Caco-2 (cell line): ENCODE measurements at regions not wholly inside any gene's neighbourhood (a gene's known extent, or its start where the extent isn't known, plus 50 kb on each side); places are given as distances from the start of the nearest gene placed in this dataset.
"Not testable (repeated sequence)": the region's sequence is repeated elsewhere in the genome, so short reads cannot be mapped to it uniquely, and the experiment has no call there.

Source experiments
- BruUV-seq: library from RNA; stranded (reverse); fragments of 400-500 nt; replicated peaks from 2 replicates; lab custom pipeline; 2021; lab: Mats Ljungman, UMichigan
- CTCF ChIA-PET: fragments of 300-600 bp; sonication (Branson Sonifier 250); formaldehyde crosslinking; loops from one replicate; lab custom pipeline; 2022; ENCODE audit warnings: antibody characterized with exemption; lab: Charles Lee
- POLR2A ChIA-PET: fragments of 300-600 bp; sonication (Branson Sonifier 250); formaldehyde crosslinking; loops from one replicate; lab custom pipeline; 2022; ENCODE audit warnings: antibody characterized with exemption; lab: Charles Lee
- DNase-seq, 2 experiments: peaks; one replicate each; pipeline versions ENCODE4 v3.0.0 to v3.0.0-alpha.2; 2020 to 2022
- H3K27me3 ChIP-seq: replicated peaks from 2 replicates; pipeline ENCODE4 v1.6.0; 2011; ENCODE audit warnings: low read length; ENCODE audit not compliant: control insufficient read depth, insufficient read depth
- H3K36me3 ChIP-seq: 2 replicates; pipeline ENCODE4 v1.5.1; 2011; ENCODE audit warnings: low read length; ENCODE audit not compliant: control insufficient read depth, insufficient read depth
- H3K4me1 ChIP-seq: fragments of 250-450 bp; sonication (Bioruptor Pico); 2 replicates; pipeline ENCODE4 v1.5.1; 2020; ENCODE audit warnings: mild to moderate bottlenecking
- H3K4me3 ChIP-seq: 2 replicates; pipeline ENCODE4 v1.5.1; 2011; ENCODE audit warnings: low read depth, mild to moderate bottlenecking, control low read depth, low read length
- H3K9me3 ChIP-seq: fragments of 250-450 bp; sonication (Bioruptor Pico); 2 replicates; pipeline ENCODE4 v1.5.1; 2020; ENCODE audit warnings: mild to moderate bottlenecking, moderate library complexity
- H3K27ac Mint-ChIP-seq: one replicate; pipeline ENCODE4 v1.8.0; 2022; ENCODE audit warnings: mixed read lengths; ENCODE audit not compliant: unreplicated experiment
- H3K27me3 Mint-ChIP-seq: one replicate; pipeline ENCODE4 v1.8.0; 2022; ENCODE audit warnings: mixed read lengths; ENCODE audit not compliant: insufficient read depth, unreplicated experiment
- H3K36me3 Mint-ChIP-seq: one replicate; pipeline ENCODE4 v1.8.0; 2022; ENCODE audit warnings: mild to moderate bottlenecking, mixed read lengths; ENCODE audit not compliant: insufficient read depth, unreplicated experiment
- H3K4me1 Mint-ChIP-seq: one replicate; pipeline ENCODE4 v1.8.0; 2022; ENCODE audit warnings: low read depth, mixed read lengths; ENCODE audit not compliant: unreplicated experiment
- H3K4me3 Mint-ChIP-seq: one replicate; pipeline ENCODE4 v1.8.0; 2022; ENCODE audit warnings: mild to moderate bottlenecking, moderate library complexity, mixed read lengths; ENCODE audit not compliant: unreplicated experiment
- H3K9me3 Mint-ChIP-seq: one replicate; pipeline ENCODE4 v1.8.0; 2022; ENCODE audit warnings: mixed read lengths; ENCODE audit not compliant: unreplicated experiment
- intact Hi-C: fragments of 100-400 bp; cut with micrococcal nuclease; formaldehyde crosslinking; loops from one replicate; pipeline ENCODE4 v1.10.0; 2022; ENCODE audit not compliant: unreplicated experiment

GRCh38 chr7:65100499-65100898 lies 94.0 kb upstream of the ERV3-1 start:
- H3K27me3 Mint-ChIP-seq, intact Hi-C loops, DNase-seq, H3K9me3 Mint-ChIP-seq, CTCF ChIA-PET, H3K27ac Mint-ChIP-seq, BruUV-seq, H3K4me3 Mint-ChIP-seq, H3K4me1 Mint-ChIP-seq, H3K36me3 Mint-ChIP-seq, POLR2A ChIA-PET, H3K9me3 ChIP-seq, H3K4me1 ChIP-seq, H3K36me3 ChIP-seq, H3K4me3 ChIP-seq, H3K27me3 ChIP-seq: not testable (repeated sequence)

GRCh38 chr7:65081669-65082055 lies 75.2 kb upstream of the ERV3-1 start:
- H3K4me1 Mint-ChIP-seq, H3K4me1 ChIP-seq, H3K27me3 Mint-ChIP-seq, H3K36me3 Mint-ChIP-seq, H3K27me3 ChIP-seq, DNase-seq, intact Hi-C loops, H3K9me3 Mint-ChIP-seq, CTCF ChIA-PET, H3K36me3 ChIP-seq, H3K9me3 ChIP-seq: not testable (repeated sequence)
- H3K4me3 Mint-ChIP-seq: peak overlapping the region; percentile 83
- peak overlapping the region; percentile 69 for H3K4me3 ChIP-seq
- BruUV-seq: TSS peak; percentile 70
- peak overlapping the region; percentile 89 for H3K27ac Mint-ChIP-seq
- POLR2A ChIA-PET: interaction anchor here (1.6 kb wide), 1 partner anchor 75 kb away, joined by 11 read pairs; the partner anchor contains the start of gene ERV3-1

- POLR2A ChIA-PET: interaction anchor here (1.0 to 1.6 kb wide), 2 partner anchors 75 to 292 kb away, joined by 3 to 11 read pairs; partner anchors contain the start of gene ERV3-1
- CTCF ChIA-PET: not testable (repeated sequence)
Measured at GRCh38 chr7:65080799-65081668, 74.5 kb upstream of the ERV3-1 start.

GRCh38 chr7:65074959-65075358 lies 68.5 kb upstream of the ERV3-1 start:
- H3K36me3 Mint-ChIP-seq: peaks cover 19% of the 10 kb centered on the region

More at GRCh38 chr7:65080799-65081668, 74.5 kb upstream of the ERV3-1 start:
- H3K36me3 ChIP-seq, H3K27me3 ChIP-seq, H3K9me3 Mint-ChIP-seq, H3K27me3 Mint-ChIP-seq, H3K36me3 Mint-ChIP-seq, H3K9me3 ChIP-seq, intact Hi-C loops, H3K4me1 ChIP-seq, H3K4me1 Mint-ChIP-seq: not testable (repeated sequence)
- peak overlapping the region; percentile 83 for H3K4me3 Mint-ChIP-seq
- BruUV-seq: TSS peak; percentile 67
- peak overlapping the region; percentile 69 for H3K4me3 ChIP-seq
- peak overlapping the region; percentile 89 for H3K27ac Mint-ChIP-seq
- peak; percentile 96 for DNase-seq

GRCh38 chr7:65073160-65073559 lies 66.7 kb upstream of the ERV3-1 start:
- H3K27me3 ChIP-seq, H3K9me3 Mint-ChIP-seq, H3K4me3 ChIP-seq, H3K27ac Mint-ChIP-seq, H3K4me3 Mint-ChIP-seq, H3K9me3 ChIP-seq, POLR2A ChIA-PET, H3K36me3 ChIP-seq, H3K4me1 Mint-ChIP-seq, intact Hi-C loops, CTCF ChIA-PET, BruUV-seq, H3K4me1 ChIP-seq, H3K27me3 Mint-ChIP-seq, DNase-seq: not testable (repeated sequence)
- H3K36me3 Mint-ChIP-seq: peaks cover 27% of the 10 kb centered on the region

More at GRCh38 chr7:65074959-65075358, 68.5 kb upstream of the ERV3-1 start:
- DNase-seq, H3K36me3 ChIP-seq, H3K27me3 ChIP-seq, H3K27me3 Mint-ChIP-seq, BruUV-seq, H3K4me1 Mint-ChIP-seq, H3K4me3 Mint-ChIP-seq, intact Hi-C loops, H3K27ac Mint-ChIP-seq, H3K4me3 ChIP-seq, POLR2A ChIA-PET, H3K9me3 ChIP-seq, H3K9me3 Mint-ChIP-seq, CTCF ChIA-PET, H3K4me1 ChIP-seq: not testable (repeated sequence)

- H3K4me3 Mint-ChIP-seq: peak overlapping the region; percentile 56
Measured at GRCh38 chr7:65071854-65072431, 65.5 kb upstream of the ERV3-1 start.

More at GRCh38 chr7:65071854-65072431, 65.5 kb upstream of the ERV3-1 start:
- H3K27me3 Mint-ChIP-seq, H3K4me3 ChIP-seq, H3K4me1 Mint-ChIP-seq, H3K9me3 Mint-ChIP-seq, H3K27me3 ChIP-seq, H3K36me3 ChIP-seq, H3K27ac Mint-ChIP-seq, H3K9me3 ChIP-seq, CTCF ChIA-PET, BruUV-seq, intact Hi-C loops, H3K4me1 ChIP-seq: not testable (repeated sequence)
- peak; percentile 30 to 47 for DNase-seq
- POLR2A ChIA-PET: interaction anchor here (0.7 kb wide), 1 partner anchor 302 kb away, joined by 4 read pairs; no protein-coding TSS in a partner anchor
- peaks cover 28% of the 10 kb centered on the region for H3K36me3 Mint-ChIP-seq
